ENCODE measurements at regions not wholly inside any gene's neighbourhood (a gene's known extent, or its start where the extent isn't known, plus 50 kb on each side); places are given as distances from the start of the nearest gene placed in this dataset.

- TF ChIP-seq POLR2AphosphoS5 (IDR thresholded peaks at IDR 0.05; ENCODE audit: borderline replicate concordance, low read depth, low read length) (no peak), EZH2 (IDR thresholded peaks at IDR 0.05) (no peak)
Measured at GRCh38 chr7:159269745-159270144, 125.1 kb upstream of the VIPR2 start.

Measured in SK-N-MC (cell line).